ENCODE measurements at regions not wholly inside any gene's neighbourhood (a gene's known extent, or its start where the extent isn't known, plus 50 kb on each side); places are given as distances from the start of the nearest gene placed in this dataset.

DNA sequence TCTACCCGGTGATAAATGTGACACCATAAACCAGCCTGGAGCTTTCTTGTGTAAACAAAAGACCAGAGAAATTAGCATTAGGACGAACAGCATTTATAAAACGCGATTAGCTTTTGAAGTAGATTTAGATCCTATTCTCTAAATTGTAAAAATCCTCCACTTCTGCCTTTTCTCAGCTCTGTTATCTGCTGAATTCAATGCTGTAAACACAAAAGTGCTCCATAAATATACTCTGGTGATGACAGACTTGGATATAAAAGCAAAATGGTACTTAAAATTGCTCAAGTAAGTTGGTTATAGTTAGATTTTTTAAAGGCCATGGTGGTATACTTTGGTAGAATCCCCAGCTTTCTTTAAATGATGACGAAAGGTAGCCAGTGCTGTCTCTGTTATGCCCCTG, 114.6 kb upstream of the RMST start:
- no peak for DNase-seq

DNA sequence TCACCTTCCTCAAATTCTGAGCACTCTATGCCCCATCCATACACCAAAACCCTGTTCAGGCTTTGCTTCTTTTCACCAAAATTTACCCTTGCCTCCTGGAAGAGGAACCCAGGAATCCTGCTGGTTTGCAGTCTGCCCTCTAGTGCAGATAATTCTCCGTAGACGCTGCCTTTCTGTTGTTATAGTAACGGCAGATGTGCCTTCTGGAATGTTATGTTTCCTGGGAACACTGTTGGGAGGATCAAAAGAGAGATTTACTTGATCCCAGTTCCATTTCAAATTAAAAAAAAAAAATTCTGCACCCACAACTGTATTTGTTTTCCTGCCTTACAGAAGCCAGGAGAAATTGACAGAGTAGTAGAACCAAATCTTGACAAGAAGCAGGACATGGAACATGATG, 104.2 kb upstream of the RMST start:
- no peak for DNase-seq

- DNase-seq: no peak
Measured at GRCh38 chr12:97359021-97359690, 103.4 kb upstream of the RMST start.

GRCh38 chr12:97363693-97364092, 98.9 kb upstream of the RMST start:
- DNase-seq: no peak

- no peak for DNase-seq
Measured at GRCh38 chr12:97368462-97369163, 94.0 kb upstream of the RMST start.

DNA sequence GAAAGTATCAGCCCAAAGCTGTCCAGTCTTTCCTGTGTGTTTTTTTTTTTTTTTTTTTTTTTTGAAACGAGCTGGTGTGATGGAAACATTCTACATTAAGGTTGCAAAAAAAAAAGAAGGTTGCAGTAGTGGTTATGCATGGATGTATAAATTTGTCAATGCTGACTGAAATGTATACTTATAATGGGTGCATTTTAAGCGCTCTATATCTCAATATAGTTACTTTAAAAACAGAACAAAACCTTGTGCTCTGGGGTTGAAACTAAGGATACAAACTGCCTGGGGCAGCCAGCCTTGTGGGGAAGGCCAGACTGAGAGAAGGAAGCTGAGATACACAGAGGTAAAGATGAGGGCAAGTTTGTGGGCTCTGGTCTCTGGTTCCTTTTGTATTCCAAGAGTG, 87.3 kb upstream of the RMST start:
- DNase-seq: no peak

- DNase-seq: no peak
Measured at GRCh38 chr12:97380440-97380839, 82.2 kb upstream of the RMST start.

GRCh38 chr12:97385121-97385520, 77.5 kb upstream of the RMST start:
- no peak for DNase-seq

DNA sequence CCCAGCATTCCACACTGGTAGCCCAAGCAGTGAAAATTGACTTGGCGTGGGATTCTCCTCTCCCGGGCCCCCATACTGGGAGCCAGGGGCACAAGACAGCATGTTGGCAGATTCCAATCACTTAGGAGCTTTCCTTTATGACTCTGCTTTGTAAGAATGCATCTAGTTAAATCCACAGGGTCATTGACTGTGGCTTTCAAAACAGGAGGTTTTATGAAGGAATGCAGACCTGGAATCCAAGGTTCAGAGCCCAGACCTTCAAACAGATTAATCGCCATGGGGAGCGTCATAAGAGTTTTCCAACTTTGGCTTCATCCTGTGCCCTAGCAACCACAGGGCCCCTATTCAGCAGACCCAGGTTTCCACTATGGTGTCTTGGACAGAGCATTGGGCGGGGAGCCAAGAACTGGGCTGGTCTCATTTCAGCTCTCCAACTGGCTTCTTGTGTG, 76.4 kb upstream of the RMST start:
- DNase-seq: no peak

DNA sequence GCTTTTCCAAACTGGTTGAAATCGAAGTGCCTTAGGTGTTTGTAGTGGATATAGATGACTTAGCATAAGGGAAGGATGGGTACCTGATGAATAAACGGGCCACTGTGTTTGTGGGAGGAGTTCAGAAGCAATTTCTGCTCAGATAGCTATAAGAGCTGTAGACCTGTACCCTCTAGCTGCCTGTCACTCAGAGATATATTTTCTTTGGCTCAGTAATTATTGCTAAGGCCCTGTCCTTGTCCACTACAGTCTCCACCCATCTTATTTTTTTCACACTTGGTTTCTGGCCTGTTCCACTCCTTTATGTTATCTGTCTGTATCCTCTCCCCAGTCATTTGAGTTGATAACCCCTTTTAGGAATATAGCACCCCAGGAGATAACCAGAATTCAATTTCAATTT, 74.8 kb upstream of the RMST start:
- DNase-seq: no peak

GRCh38 chr12:97394657-97395056, 67.9 kb upstream of the RMST start:
- DNase-seq: no peak

DNA sequence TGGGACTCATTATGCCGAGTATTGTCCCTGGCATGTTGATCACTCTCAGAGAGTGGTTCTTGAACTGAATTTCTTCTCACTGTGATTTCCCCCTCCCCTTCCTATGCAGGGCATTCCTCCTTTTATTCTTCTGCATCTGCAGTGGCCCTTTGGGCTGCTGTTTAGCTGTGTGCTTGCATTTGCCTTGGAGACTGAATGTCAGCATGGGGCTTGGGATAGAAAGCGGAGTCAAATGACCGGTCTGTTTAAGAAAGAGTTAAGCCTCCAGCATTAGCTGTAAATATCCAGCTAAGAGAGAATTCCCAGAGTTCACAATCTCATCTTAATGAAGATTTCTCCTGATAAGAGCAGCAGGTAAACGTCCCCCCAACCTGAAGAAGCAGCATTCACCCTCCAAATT, 65.6 kb upstream of the RMST start:
- no peak for DNase-seq

DNA sequence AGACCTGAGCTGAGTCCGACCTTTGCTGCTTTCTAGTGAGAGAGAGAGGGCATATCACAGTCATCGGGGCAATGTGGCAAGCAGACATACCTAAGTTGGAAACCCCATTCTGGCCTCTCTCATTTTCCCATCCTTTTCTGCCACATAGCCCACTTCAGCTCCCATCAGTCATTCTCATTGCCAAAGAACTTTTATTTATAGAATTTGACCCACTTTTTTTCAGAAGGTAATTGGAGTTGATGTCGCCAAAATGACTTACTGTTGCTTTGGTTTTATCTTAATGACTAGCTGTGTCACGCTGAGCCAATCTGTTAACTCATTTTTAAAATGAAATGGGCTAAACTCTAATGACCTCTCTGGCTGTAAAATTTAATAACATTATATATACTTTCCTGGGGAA, 63.9 kb upstream of the RMST start:
- no peak for DNase-seq

DNA sequence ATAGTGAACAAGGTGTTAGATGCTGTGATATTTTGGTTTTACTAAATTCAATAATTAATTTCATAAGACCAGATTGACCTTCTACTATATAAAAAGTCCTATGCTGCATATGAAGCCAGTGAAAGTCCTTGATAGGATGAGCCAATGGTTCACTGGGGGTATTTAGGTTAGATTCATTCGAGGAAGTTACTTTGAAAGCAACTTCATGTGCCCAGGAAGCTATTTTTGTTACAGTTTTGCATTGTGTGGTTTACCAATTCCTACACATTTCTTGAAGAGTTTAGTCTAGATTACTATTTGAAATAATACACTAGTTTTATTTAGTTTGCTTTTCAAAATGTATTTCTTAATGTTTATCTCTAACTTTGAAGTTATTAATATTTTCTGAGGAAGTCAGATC, 58.5 kb upstream of the RMST start:
- no peak for DNase-seq

- peak; percentile 3 for DNase-seq
Measured at GRCh38 chr12:97404543-97404942, 58.1 kb upstream of the RMST start.

DNA sequence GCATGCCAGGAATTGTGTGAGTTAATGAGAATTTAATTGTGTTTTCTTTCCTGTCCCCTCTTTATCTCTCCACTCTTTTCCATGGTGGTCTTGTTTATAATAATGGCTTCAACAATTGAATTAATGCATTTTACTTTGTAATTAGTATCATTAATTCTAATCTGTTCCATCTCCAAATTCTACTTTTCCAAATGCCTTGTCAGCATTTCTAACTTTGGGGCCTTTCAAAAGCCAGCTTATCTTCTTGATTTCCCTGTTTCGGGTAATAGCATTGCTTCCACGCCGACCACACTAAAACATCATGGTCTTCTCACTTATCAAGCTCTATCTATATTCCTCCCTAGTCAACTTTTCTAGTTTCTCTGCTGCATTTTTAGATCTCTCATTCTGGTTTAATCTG, 54.2 kb upstream of the RMST start:
- no peak for DNase-seq

DNA sequence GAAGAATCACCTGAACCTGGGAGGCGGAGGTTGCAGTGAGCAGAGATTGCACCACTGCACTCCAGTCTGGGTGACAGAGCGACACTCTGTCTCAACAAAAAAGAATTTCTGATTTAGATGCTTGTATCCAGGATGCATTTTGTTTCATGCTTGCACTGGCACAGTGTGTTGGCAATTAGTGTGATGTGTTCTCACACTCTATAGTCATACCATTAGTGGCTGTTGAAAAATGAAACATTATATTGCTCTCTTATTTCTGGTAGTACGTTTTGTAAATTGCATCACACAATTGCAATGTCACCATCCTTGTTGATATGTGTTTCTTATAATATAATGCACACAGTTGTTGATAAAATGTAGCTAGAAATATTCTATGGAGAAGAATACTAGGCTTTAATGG, 51.3 kb upstream of the RMST start:
- no peak for DNase-seq

Measured in NCI-H226 (cell line).